ENCODE measurements at regions not wholly inside any gene's neighbourhood (a gene's known extent, or its start where the extent isn't known, plus 50 kb on each side); places are given as distances from the start of the nearest gene placed in this dataset.

DNA sequence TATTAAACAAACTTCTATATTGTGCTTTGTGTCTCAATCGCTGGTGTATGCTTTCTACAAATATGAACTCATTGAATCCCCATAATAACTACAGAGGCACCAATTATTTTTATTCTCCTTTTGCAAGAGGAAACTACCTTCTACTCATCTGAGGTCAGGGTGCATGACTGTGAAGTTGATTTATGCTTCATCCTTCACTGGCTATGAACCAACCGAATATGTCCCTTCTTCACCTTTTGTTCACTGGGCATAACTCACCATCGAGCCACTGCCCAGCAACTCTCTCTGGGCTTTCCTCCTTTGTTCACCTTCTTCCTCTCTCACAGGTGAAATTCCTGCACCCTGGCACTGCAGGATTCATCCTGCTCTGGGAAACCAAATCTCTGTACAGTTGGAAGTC, 61.3 kb upstream of the PFKP start:
- TF ChIP-seq YY1 (IDR thresholded peaks at IDR 0.05; ENCODE audit: insufficient read depth, insufficient read length) (no peak), ZNF274 (IDR thresholded peaks at IDR 0.05; ENCODE audit: low read depth, low read length) (no peak), SUZ12 (IDR thresholded peaks at IDR 0.05; ENCODE audit: extremely low read depth, insufficient read depth, insufficient read length) (no peak)

Measured in NT2/D1 (cell line).